ENCODE measurements at regions not wholly inside any gene's neighbourhood (a gene's known extent, or its start where the extent isn't known, plus 50 kb on each side); places are given as distances from the start of the nearest gene placed in this dataset.

- no peak for TF ChIP-seq CTCF (conservative IDR thresholded peaks at IDR 0.05)
- TF ChIP-seq EZH2 (IDR thresholded peaks at IDR 0.05; ENCODE audit: low read depth), result no peak
These were observed 149.8 kb downstream of the DLEU7 start for GRCh38 chr13:50693727-50694126.

Measured in PC-9 (cell line).